HG03103 (cell line): ENCODE measurements at regions not wholly inside any gene's neighbourhood (a gene's known extent, or its start where the extent isn't known, plus 50 kb on each side); places are given as distances from the start of the nearest gene placed in this dataset.

ENCODE experiments used
- ATAC-seq: cut with Tn5 transposase; IDR thresholded peaks from one replicate; pipeline ENCODE4 v1.9.1; 2021; ENCODE audit warnings: low read depth; ENCODE audit not compliant: unreplicated experiment

GRCh38 chr16:51039638-51040331 is 111.3 kb downstream of the SALL1 start:
- ATAC-seq = no peak

- ATAC-seq = no peak
Measured at GRCh38 chr16:51035711-51036110, 115.4 kb downstream of the SALL1 start.

- ATAC-seq = no peak
Measured at GRCh38 chr16:51035110-51035498, 116.0 kb downstream of the SALL1 start.

DNA sequence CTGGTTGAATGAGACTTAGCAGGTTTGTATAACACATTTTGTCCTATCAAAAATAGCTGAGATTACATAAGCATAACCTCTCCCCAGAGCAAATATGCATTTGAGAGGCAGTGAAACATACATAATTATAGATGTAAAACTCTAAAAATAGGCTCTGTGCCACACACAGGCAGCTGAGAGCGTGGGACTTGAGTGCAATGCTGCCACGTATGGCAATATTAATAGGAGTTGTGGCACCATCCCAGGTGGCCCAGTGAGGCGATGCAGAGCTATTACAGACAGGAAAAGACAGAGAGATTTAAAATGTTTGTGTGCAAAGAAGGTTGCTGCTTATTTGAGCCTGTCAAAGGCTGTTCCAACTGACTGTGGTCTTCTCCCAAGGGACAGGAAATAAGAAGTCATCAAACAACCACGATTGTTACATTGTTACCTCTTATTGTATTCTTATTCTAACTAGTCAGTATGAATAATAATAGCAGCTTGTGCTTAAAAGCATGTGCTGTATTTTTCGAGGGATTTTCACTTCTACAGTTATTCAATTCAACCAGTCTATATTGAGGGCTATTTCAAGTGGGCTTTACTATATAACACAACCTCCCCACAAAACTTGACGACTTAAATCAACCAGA is 116.5 kb downstream of the SALL1 start:
- no peak for ATAC-seq

- ATAC-seq = no peak
Measured at GRCh38 chr16:51031598-51031997, 119.5 kb downstream of the SALL1 start.

- ATAC-seq = no peak
Measured at GRCh38 chr16:51030516-51030915, 120.6 kb downstream of the SALL1 start.

DNA sequence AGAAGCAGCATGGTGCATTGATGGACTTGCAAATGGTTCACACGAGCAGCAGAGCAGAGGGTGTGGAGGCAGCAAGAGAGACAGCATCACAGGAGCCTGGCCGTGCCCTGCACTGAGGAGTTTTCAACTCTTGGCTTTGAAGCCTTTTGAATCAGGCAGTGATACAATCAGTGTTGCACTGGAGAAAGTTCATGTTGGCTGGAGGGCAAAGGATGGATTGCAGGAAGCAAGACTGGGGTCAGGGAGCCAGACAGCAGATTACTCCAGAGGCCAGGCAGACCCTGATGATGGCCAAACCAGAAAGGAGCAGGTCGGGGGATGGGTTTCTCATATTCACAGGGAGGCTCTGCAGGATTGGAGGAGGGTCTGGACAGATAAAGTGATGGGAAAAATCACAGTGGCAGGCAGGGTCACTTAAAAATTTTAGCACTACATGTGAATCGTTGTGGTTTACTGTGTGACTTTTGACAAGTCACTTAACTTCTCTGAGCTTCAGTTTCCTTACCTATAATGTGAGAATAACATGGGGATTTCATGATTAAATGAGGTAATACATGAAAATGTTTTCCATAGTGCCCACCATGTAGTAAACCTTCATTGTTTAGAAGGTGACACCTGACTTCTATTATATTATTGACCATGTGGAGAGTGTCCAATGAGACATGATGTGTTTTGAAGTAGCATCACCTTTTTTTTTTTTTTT is 125.3 kb downstream of the SALL1 start:
- ATAC-seq = no peak

DNA sequence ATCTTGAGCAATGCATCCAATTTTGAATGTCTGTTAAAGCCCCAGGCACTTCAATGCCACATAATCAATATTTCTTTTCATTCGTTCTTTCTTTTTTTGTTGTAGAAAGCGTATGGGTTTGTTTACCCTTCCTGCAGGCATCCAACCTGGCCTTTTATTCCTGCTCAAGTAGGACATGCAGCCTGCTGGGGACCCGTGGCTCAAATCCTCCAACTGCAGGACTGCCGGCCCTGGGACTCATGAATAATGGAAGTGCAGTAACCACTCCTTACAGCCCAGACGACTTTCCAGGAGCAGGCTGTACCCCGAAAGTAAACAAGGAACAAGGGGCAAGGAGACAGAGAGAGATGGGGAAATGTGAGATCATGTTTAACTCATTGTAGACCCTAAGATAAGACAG is 126.4 kb downstream of the SALL1 start:
- ATAC-seq = no peak

DNA sequence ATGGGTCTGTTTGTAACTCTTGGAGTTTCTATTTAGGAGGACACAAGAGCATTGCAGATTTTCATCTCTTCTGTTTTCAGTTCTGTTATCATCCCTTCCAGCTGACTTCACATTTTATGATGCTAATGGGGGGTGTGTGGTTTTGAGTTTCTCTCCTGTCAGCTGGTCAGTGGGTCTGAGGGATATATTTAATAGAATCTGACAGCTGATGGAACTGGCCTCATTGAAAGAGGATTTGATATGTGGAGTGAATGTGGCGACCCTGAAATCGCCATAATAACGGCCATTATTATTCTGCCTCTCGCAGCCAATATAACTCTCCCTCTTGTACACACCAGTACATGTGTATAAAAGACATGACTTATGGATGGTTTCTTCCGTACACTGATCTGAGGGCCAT is 128.1 kb downstream of the SALL1 start:
- ATAC-seq = no peak

DNA sequence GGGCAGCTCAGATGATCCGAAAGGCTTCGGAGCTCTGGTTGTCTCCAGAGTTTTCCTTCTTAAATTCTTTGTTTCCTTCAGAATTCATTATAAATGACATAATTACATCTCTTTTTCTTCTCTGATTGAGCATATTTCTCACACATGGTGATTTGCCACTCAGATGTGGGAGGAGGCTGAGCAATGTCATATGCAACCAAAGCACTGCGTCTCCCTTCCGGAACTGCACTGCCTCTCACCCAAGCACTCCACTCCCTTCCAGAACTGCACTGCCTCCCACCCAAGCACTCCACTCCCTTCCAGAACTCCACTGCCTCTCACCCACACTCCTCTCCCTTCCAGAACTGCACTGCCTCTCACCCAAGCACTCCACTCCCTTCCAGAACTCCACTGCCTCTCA is 131.5 kb downstream of the SALL1 start:
- ATAC-seq = no peak

DNA sequence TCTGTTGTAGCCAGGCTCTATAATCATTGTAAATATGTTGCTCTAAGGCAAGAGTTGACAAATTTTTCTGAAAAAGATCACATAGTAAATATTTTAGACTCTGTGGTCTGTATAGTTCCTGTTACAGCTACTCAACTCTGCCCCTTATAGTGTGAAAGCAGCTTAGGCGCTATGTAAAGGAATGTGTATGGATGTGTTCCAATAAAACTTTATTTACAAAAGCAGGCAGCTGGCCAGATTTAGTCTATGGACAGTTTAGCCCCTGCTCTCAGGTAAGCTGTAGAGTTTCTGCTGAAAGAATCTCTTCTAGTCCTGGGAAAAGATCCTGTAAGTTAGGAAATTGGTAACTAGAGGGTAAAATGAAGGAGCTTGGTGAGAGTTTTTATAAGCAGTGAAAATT is 133.1 kb downstream of the SALL1 start:
- no peak for ATAC-seq

GRCh38 chr16:51012396-51012795 is 138.7 kb downstream of the SALL1 start:
- ATAC-seq = no peak

- no peak for ATAC-seq
Measured at GRCh38 chr16:51010817-51011216, 140.3 kb downstream of the SALL1 start.

- no peak for ATAC-seq
Measured at GRCh38 chr16:51009813-51010212, 141.3 kb downstream of the SALL1 start.

- ATAC-seq = no peak
Measured at GRCh38 chr16:51009359-51009758, 141.7 kb downstream of the SALL1 start.

DNA sequence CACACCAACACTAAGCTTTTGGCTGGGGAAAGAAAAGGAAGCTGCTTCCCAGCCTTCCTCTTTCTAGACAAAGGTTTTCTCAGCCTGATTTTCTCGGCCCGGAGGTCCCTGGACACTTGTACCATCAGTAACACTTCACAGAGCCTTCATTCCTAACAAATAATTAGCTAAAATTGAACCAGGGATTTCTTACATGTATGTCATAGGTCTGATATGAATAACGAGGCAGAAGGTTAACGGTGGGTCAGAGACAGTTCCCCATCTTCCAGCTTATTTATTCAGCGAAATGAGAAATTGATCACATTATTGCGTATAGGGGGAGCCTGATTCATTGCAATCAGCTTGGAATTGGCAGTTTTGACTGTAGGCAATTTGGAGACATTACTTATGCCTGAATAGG is 142.5 kb downstream of the SALL1 start:
- no peak for ATAC-seq

GRCh38 chr16:51008037-51008436 is 143.0 kb downstream of the SALL1 start:
- no peak for ATAC-seq

- no peak for ATAC-seq
Measured at GRCh38 chr16:51003850-51004566, 147.1 kb downstream of the SALL1 start.

DNA sequence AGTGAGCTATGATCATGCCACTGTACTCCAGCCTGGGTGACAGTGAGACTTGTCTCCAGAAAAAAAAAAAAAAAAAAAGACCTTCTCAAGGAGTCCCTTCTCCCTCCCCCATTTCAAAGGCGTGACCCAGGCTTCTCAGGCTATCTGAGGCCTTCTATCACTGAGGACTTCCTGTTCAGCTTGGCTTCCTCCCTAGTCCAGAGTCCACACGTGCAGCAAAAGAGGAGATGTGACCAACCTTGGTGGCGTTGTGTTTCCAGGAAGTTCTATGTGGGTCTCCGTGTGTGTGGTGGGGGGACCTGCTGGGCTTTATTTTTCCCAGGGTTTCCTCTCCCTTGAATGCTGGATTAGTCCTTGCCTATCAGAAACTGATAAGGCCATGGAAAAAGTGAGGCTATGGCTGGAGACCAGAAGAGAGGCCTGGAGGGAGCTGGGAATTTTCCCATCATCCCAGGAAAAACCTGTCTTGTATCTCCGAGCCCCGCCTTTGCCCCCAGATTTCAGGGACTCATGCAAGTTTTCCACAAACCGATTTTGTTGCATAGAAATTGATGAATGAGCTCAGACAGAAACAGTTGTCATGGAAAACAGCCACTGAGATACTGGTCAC is 148.1 kb downstream of the SALL1 start:
- no peak for ATAC-seq

GRCh38 chr16:50999181-50999580 is 151.9 kb downstream of the SALL1 start:
- ATAC-seq = no peak

GRCh38 chr16:50998411-50998810 is 152.7 kb downstream of the SALL1 start:
- no peak for ATAC-seq
